GM12872 (cell line): ENCODE measurements at regions not wholly inside any gene's neighbourhood (a gene's known extent, or its start where the extent isn't known, plus 50 kb on each side); places are given as distances from the start of the nearest gene placed in this dataset.

Experiments
- CTCF ChIP-seq: IDR thresholded peaks from 3 replicates; pipeline ENCODE4 v1.5.1; 2011; ENCODE audit warnings: low read depth, mild to moderate bottlenecking, low read length, moderate library complexity; ENCODE audit not compliant: insufficient read depth

GRCh38 chr2:217660423-217660822 lies 342.4 kb downstream of the TNS1 start:
- TF ChIP-seq CTCF: no peak

- TF ChIP-seq CTCF: no peak
Observed at GRCh38 chr2:217658806-217659205, 344.0 kb downstream of the TNS1 start.

GRCh38 chr2:217657252-217657651 lies 345.5 kb downstream of the TNS1 start:
- no peak for TF ChIP-seq CTCF

- no peak for TF ChIP-seq CTCF
Observed at GRCh38 chr2:217656316-217656715, 346.5 kb downstream of the TNS1 start.

GRCh38 chr2:217655651-217656050 lies 347.1 kb downstream of the TNS1 start:
- TF ChIP-seq CTCF: no peak

- no peak for TF ChIP-seq CTCF
Observed at GRCh38 chr2:217654168-217654567, 348.6 kb downstream of the TNS1 start.

GRCh38 chr2:217652761-217653639 lies 349.8 kb downstream of the TNS1 start:
- no peak for TF ChIP-seq CTCF
